ENCODE measurements at regions not wholly inside any gene's neighbourhood (a gene's known extent, or its start where the extent isn't known, plus 50 kb on each side); places are given as distances from the start of the nearest gene placed in this dataset.
A peak's percentile ranks its signal among the peaks of the same experiment; 100 is the strongest.
"Not testable (repeated sequence)": the region's sequence is repeated elsewhere in the genome, so short reads cannot be mapped to it uniquely, and the experiment has no call there.

GRCh38 chr18:73544617-73545016 is 603.0 kb downstream of the FBXO15 start:
- DNase-seq (ENCODE audit: low read depth) = no peak

- no peak for DNase-seq (ENCODE audit: low read depth)
These were observed 603.6 kb downstream of the FBXO15 start for GRCh38 chr18:73544032-73544431.

GRCh38 chr18:73535990-73536389 is 611.6 kb downstream of the FBXO15 start:
- no peak for DNase-seq (ENCODE audit: low read depth)

GRCh38 chr18:73535189-73535588 is 612.4 kb downstream of the FBXO15 start:
- no peak for DNase-seq (ENCODE audit: low read depth)

- no peak for DNase-seq (ENCODE audit: low read depth)
These were observed 616.0 kb downstream of the FBXO15 start for GRCh38 chr18:73531601-73532000.

- DNase-seq (ENCODE audit: low read depth) = no peak
These were observed 619.6 kb downstream of the FBXO15 start for GRCh38 chr18:73528066-73528465.

- DNase-seq (ENCODE audit: low read depth) = no peak
These were observed 627.4 kb downstream of the FBXO15 start for GRCh38 chr18:73520229-73520628.

- not testable (repeated sequence) for DNase-seq (ENCODE audit: low read depth)
These were observed 631.6 kb downstream of the FBXO15 start for GRCh38 chr18:73516056-73516455.

GRCh38 chr18:73514449-73514848 is 633.2 kb downstream of the FBXO15 start:
- DNase-seq (ENCODE audit: low read depth) = no peak

- DNase-seq (ENCODE audit: low read depth) = no peak
These were observed 635.7 kb downstream of the FBXO15 start for GRCh38 chr18:73511771-73512503.

GRCh38 chr18:73509460-73509859 is 638.2 kb downstream of the FBXO15 start:
- DNase-seq (ENCODE audit: low read depth) = no peak

- no peak for DNase-seq (ENCODE audit: low read depth)
These were observed 635.5 kb upstream of the NETO1 start for GRCh38 chr18:73503326-73503725.

GRCh38 chr18:73487966-73488365 is 620.2 kb upstream of the NETO1 start:
- DNase-seq (ENCODE audit: low read depth) = no peak

- DNase-seq (ENCODE audit: low read depth) = no peak
These were observed 617.4 kb upstream of the NETO1 start for GRCh38 chr18:73485166-73485565.

- DNase-seq (ENCODE audit: low read depth) = no peak
These were observed 615.1 kb upstream of the NETO1 start for GRCh38 chr18:73482901-73483300.

GRCh38 chr18:73479477-73479876 is 611.7 kb upstream of the NETO1 start:
- DNase-seq (ENCODE audit: low read depth) = peak; percentile 5

- DNase-seq (ENCODE audit: low read depth) = no peak
These were observed 610.4 kb upstream of the NETO1 start for GRCh38 chr18:73478191-73478590.

- DNase-seq (ENCODE audit: low read depth) = no peak
These were observed 608.2 kb upstream of the NETO1 start for GRCh38 chr18:73476031-73476430.

- peak; percentile 18 for DNase-seq (ENCODE audit: low read depth)
These were observed 594.3 kb upstream of the NETO1 start for GRCh38 chr18:73462092-73462491.

- no peak for DNase-seq (ENCODE audit: low read depth)
These were observed 593.9 kb upstream of the NETO1 start for GRCh38 chr18:73461780-73462059.

GRCh38 chr18:73461038-73461779 is 593.4 kb upstream of the NETO1 start:
- DNase-seq (ENCODE audit: low read depth) = no peak

- no peak for DNase-seq (ENCODE audit: low read depth)
These were observed 590.6 kb upstream of the NETO1 start for GRCh38 chr18:73458186-73458964.

GRCh38 chr18:73456643-73457042 is 588.9 kb upstream of the NETO1 start:
- DNase-seq (ENCODE audit: low read depth) = no peak

Measured in stromal cell of bone marrow (primary cell).